ENCODE measurements at regions not wholly inside any gene's neighbourhood (a gene's known extent, or its start where the extent isn't known, plus 50 kb on each side); places are given as distances from the start of the nearest gene placed in this dataset.
"Not testable (repeated sequence)": the region's sequence is repeated elsewhere in the genome, so short reads cannot be mapped to it uniquely, and the experiment has no call there.

DNA sequence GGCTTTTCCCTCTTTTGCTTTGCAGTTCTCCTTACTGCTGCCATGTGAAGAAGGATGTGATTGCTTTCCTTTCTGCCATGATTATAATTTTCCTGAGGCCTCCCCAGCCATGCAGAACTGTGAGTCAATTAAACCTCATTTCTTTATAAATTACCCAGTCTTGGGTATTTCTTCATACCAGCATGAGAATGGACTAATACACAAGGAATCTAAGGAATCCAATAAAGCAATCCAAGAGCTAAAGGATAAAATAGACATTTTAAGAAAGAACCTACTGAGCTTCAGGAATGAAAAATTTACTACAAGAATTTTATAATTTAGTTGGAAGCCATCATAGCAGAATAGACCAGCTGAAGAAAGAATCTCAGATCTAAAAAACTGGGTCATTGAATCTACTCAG lies 808.3 kb downstream of the SLITRK1 start:
- H3K27ac ChIP-seq (ENCODE audit: low read depth); H3K4me3 Mint-ChIP-seq; H3K4me2 ChIP-seq; H3K79me2 ChIP-seq (replicated peaks; ENCODE audit: insufficient read depth); H3K27me3 Mint-ChIP-seq (ENCODE audit: insufficient read depth, low read depth, poor library complexity); H3K9me3 Mint-ChIP-seq; H3K27ac Mint-ChIP-seq; H4K20me1 ChIP-seq (replicated peaks; ENCODE audit: insufficient read depth); H3K36me3 ChIP-seq (ENCODE audit: insufficient read depth); H3K27me3 ChIP-seq (ENCODE audit: insufficient read depth); H3K4me3 ChIP-seq; ATAC-seq; H3F3A ChIP-seq (replicated peaks; ENCODE audit: low read depth); H3K36me3 Mint-ChIP-seq (ENCODE audit: low read depth); H3K4me1 Mint-ChIP-seq; H2AFZ ChIP-seq; DNase-seq (ENCODE audit: low spot score); H3K4me1 ChIP-seq (ENCODE audit: insufficient read depth): not testable (repeated sequence)
- H3K9me2 ChIP-seq (ENCODE audit: insufficient read depth): peaks cover 16% of the 10 kb centered on the region; the same call in 1 of the 2 replicates

DNA sequence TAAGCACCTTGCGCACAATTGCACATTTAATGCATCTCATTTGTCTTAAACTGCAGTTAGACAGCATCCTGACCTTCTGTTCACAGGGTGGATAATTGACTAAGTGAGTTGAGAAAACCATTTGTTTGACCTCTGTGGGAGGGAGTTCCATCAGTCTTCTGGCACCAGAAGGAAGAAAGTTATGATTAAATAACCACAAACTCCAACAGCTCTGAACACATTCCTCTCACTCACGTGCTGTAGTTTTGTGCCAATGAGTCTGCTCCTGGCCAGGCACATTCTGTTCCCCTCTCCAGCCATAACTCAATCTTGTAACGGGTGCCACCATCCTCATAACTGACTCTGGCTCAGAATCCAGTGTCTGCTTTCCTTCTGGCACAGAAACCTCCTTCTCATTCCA lies 817.2 kb downstream of the SLITRK1 start:
- Histone ChIP-seq H3F3A (replicated peaks; ENCODE audit: low read depth) (no peaks in the 10 kb centered on the region), H3K27me3 (ENCODE audit: insufficient read depth) (no peaks in the 10 kb centered on the region), H3K79me2 (replicated peaks; ENCODE audit: insufficient read depth) (no peaks in the 10 kb centered on the region), H3K4me3 (no peak overlapping the region), H3K4me2 (no peak overlapping the region), H4K20me1 (replicated peaks; ENCODE audit: insufficient read depth) (no peaks in the 10 kb centered on the region), H3K9me2 (ENCODE audit: insufficient read depth) (no peaks in the 10 kb centered on the region), H3K27ac (ENCODE audit: low read depth) (no peak overlapping the region), H2AFZ (no peak overlapping the region), H3K4me1 (ENCODE audit: insufficient read depth) (no peaks in the 10 kb centered on the region), H3K36me3 (ENCODE audit: insufficient read depth) (no peaks in the 10 kb centered on the region)
- ATAC-seq: no peak
- Mint-ChIP-seq H3K9me3 (no peaks in the 10 kb centered on the region), H3K4me1 (no peaks in the 10 kb centered on the region), H3K27me3 (ENCODE audit: insufficient read depth, low read depth, poor library complexity) (no peaks in the 10 kb centered on the region), H3K27ac (no peak overlapping the region), H3K4me3 (no peak overlapping the region), H3K36me3 (ENCODE audit: low read depth) (no peaks in the 10 kb centered on the region)
- DNase-seq (ENCODE audit: low spot score): no peak
- TF ChIP-seq JUNB (IDR thresholded peaks at IDR 0.05; ENCODE audit: unreplicated experiment): no peak
- TF ChIP-seq, protein P1, sequence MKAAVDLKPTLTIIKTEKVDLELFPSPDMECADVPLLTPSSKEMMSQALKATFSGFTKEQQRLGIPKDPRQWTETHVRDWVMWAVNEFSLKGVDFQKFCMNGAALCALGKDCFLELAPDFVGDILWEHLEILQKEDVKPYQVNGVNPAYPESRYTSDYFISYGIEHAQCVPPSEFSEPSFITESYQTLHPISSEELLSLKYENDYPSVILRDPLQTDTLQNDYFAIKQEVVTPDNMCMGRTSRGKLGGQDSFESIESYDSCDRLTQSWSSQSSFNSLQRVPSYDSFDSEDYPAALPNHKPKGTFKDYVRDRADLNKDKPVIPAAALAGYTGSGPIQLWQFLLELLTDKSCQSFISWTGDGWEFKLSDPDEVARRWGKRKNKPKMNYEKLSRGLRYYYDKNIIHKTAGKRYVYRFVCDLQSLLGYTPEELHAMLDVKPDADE (IDR thresholded peaks at IDR 0.05): no peak
- no peak for TF ChIP-seq CREB1 (CRISPR knock-in tag; IDR thresholded peaks at IDR 0.05; ENCODE audit: low read depth)
- TF ChIP-seq ZNF331 (CRISPR knock-in tag; IDR thresholded peaks at IDR 0.05; ENCODE audit: low read depth): no peak
- TF ChIP-seq EZH2 (IDR thresholded peaks at IDR 0.05; ENCODE audit: low read depth, unreplicated experiment): no peak
- TF ChIP-seq STAT1 (IDR thresholded peaks at IDR 0.05; ENCODE audit: unreplicated experiment): no peak
- TF ChIP-seq EZH2phosphoT487 (IDR thresholded peaks at IDR 0.05; ENCODE audit: unreplicated experiment): no peak
- TF ChIP-seq, protein P2, sequence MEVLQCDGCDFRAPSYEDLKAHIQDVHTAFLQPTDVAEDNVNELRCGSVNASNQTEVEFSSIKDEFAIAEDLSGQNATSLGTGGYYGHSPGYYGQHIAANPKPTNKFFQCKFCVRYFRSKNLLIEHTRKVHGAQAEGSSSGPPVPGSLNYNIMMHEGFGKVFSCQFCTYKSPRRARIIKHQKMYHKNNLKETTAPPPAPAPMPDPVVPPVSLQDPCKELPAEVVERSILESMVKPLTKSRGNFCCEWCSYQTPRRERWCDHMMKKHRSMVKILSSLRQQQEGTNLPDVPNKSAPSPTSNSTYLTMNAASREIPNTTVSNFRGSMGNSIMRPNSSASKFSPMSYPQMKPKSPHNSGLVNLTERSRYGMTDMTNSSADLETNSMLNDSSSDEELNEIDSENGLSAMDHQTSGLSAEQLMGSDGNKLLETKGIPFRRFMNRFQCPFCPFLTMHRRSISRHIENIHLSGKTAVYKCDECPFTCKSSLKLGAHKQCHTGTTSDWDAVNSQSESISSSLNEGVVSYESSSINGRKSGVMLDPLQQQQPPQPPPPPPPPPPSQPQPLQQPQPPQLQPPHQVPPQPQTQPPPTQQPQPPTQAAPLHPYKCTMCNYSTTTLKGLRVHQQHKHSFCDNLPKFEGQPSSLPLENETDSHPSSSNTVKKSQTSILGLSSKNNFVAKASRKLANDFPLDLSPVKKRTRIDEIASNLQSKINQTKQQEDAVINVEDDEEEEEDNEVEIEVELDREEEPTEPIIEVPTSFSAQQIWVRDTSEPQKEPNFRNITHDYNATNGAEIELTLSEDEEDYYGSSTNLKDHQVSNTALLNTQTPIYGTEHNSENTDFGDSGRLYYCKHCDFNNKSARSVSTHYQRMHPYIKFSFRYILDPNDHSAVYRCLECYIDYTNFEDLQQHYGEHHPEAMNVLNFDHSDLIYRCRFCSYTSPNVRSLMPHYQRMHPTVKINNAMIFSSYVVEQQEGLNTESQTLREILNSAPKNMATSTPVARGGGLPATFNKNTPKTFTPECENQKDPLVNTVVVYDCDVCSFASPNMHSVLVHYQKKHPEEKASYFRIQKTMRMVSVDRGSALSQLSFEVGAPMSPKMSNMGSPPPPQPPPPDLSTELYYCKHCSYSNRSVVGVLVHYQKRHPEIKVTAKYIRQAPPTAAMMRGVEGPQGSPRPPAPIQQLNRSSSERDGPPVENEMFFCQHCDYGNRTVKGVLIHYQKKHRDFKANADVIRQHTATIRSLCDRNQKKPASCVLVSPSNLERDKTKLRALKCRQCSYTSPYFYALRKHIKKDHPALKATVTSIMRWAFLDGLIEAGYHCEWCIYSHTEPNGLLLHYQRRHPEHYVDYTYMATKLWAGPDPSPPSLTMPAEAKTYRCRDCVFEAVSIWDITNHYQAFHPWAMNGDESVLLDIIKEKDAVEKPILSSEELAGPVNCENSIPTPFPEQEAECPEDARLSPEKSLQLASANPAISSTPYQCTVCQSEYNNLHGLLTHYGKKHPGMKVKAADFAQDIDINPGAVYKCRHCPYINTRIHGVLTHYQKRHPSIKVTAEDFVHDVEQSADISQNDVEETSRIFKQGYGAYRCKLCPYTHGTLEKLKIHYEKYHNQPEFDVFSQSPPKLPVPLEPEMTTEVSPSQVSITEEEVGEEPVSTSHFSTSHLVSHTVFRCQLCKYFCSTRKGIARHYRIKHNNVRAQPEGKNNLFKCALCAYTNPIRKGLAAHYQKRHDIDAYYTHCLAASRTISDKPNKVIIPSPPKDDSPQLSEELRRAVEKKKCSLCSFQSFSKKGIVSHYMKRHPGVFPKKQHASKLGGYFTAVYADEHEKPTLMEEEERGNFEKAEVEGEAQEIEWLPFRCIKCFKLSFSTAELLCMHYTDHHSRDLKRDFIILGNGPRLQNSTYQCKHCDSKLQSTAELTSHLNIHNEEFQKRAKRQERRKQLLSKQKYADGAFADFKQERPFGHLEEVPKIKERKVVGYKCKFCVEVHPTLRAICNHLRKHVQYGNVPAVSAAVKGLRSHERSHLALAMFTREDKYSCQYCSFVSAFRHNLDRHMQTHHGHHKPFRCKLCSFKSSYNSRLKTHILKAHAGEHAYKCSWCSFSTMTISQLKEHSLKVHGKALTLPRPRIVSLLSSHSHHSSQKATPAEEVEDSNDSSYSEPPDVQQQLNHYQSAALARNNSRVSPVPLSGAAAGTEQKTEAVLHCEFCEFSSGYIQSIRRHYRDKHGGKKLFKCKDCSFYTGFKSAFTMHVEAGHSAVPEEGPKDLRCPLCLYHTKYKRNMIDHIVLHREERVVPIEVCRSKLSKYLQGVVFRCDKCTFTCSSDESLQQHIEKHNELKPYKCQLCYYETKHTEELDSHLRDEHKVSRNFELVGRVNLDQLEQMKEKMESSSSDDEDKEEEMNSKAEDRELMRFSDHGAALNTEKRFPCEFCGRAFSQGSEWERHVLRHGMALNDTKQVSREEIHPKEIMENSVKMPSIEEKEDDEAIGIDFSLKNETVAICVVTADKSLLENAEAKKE (CRISPR knock-in tag; IDR thresholded peaks at IDR 0.05): no peak
